ENCODE measurements at regions not wholly inside any gene's neighbourhood (a gene's known extent, or its start where the extent isn't known, plus 50 kb on each side); places are given as distances from the start of the nearest gene placed in this dataset.

GRCh38 chr3:188071636-188072035 is 82.3 kb upstream of the LPP start:
- no peak for DNase-seq (ENCODE audit: low read depth)
- TF ChIP-seq POLR2A (IDR thresholded peaks at IDR 0.05; ENCODE audit: extremely low read depth, insufficient read length): no peak
- no peak for TF ChIP-seq MYC (IDR thresholded peaks at IDR 0.05; ENCODE audit: low read depth, low read length)
- TF ChIP-seq CTCF (IDR thresholded peaks at IDR 0.05; ENCODE audit: low read depth, low read length): no peak
- TF ChIP-seq MAX (IDR thresholded peaks at IDR 0.05; ENCODE audit: low read depth, low read length): no peak
- H3K4me3 ChIP-seq (ENCODE audit: low read depth, low read length): no peak overlapping the region

GRCh38 chr3:188076176-188076575 is 77.8 kb upstream of the LPP start:
- no peak for DNase-seq (ENCODE audit: low read depth)
- TF ChIP-seq MYC (IDR thresholded peaks at IDR 0.05; ENCODE audit: low read depth, low read length) (no peak), POLR2A (IDR thresholded peaks at IDR 0.05; ENCODE audit: extremely low read depth, insufficient read length) (no peak), MAX (IDR thresholded peaks at IDR 0.05; ENCODE audit: low read depth, low read length) (no peak), CTCF (IDR thresholded peaks at IDR 0.05; ENCODE audit: low read depth, low read length) (no peak)
- no peak overlapping the region for H3K4me3 ChIP-seq (ENCODE audit: low read depth, low read length)

- no peak overlapping the region for H3K4me3 ChIP-seq (ENCODE audit: low read depth, low read length)
- DNase-seq (ENCODE audit: low read depth): no peak
- TF ChIP-seq MYC (IDR thresholded peaks at IDR 0.05; ENCODE audit: low read depth, low read length): no peak
Measured at GRCh38 chr3:188077160-188077799, 76.7 kb upstream of the LPP start.

GRCh38 chr3:188080091-188080490 is 73.9 kb upstream of the LPP start:
- no peak for TF ChIP-seq MAX (IDR thresholded peaks at IDR 0.05; ENCODE audit: low read depth, low read length)
- no peak for TF ChIP-seq POLR2A (IDR thresholded peaks at IDR 0.05; ENCODE audit: extremely low read depth, insufficient read length)
- TF ChIP-seq MYC (IDR thresholded peaks at IDR 0.05; ENCODE audit: low read depth, low read length): no peak
- TF ChIP-seq CTCF (IDR thresholded peaks at IDR 0.05; ENCODE audit: low read depth, low read length): no peak
- DNase-seq (ENCODE audit: low read depth): no peak

GRCh38 chr3:188082031-188082430 is 71.9 kb upstream of the LPP start:
- no peak for DNase-seq (ENCODE audit: low read depth)
- TF ChIP-seq CTCF (IDR thresholded peaks at IDR 0.05; ENCODE audit: low read depth, low read length) (no peak), MYC (IDR thresholded peaks at IDR 0.05; ENCODE audit: low read depth, low read length) (no peak), MAX (IDR thresholded peaks at IDR 0.05; ENCODE audit: low read depth, low read length) (no peak), POLR2A (IDR thresholded peaks at IDR 0.05; ENCODE audit: extremely low read depth, insufficient read length) (no peak)

More at GRCh38 chr3:188080091-188080490, 73.9 kb upstream of the LPP start:
- H3K4me3 ChIP-seq (ENCODE audit: low read depth, low read length): no peak overlapping the region

GRCh38 chr3:188082450-188082849 is 71.5 kb upstream of the LPP start:
- no peak for DNase-seq (ENCODE audit: low read depth)
- TF ChIP-seq MAX (IDR thresholded peaks at IDR 0.05; ENCODE audit: low read depth, low read length): no peak
- TF ChIP-seq POLR2A (IDR thresholded peaks at IDR 0.05; ENCODE audit: extremely low read depth, insufficient read length): no peak
- TF ChIP-seq MYC (IDR thresholded peaks at IDR 0.05; ENCODE audit: low read depth, low read length): no peak
- TF ChIP-seq CTCF (IDR thresholded peaks at IDR 0.05; ENCODE audit: low read depth, low read length): no peak
- no peak overlapping the region for H3K4me3 ChIP-seq (ENCODE audit: low read depth, low read length)

More at GRCh38 chr3:188082031-188082430, 71.9 kb upstream of the LPP start:
- no peak overlapping the region for H3K4me3 ChIP-seq (ENCODE audit: low read depth, low read length)
